ENCODE measurements at regions not wholly inside any gene's neighbourhood (a gene's known extent, or its start where the extent isn't known, plus 50 kb on each side); places are given as distances from the start of the nearest gene placed in this dataset.

GRCh38 chr2:198595721-198596120 lies 791.3 kb downstream of the PLCL1 start:
- no peak for TF ChIP-seq CTCF (IDR thresholded peaks at IDR 0.05; ENCODE audit: control extremely low read depth, extremely low read depth, low read depth, missing control alignments)
- DNase-seq (ENCODE audit: extremely low spot score) = no peak
- POLR2A ChIA-PET = interaction anchor here (0.5 kb wide), 1 partner anchor 905 kb away, joined by 3 read pairs; no protein-coding TSS in a partner anchor
- CTCF ChIA-PET = interaction anchor here (0.9 kb wide), 1 partner anchor 14 kb away, joined by 3 read pairs; no protein-coding TSS in a partner anchor

GRCh38 chr2:198591586-198591985 lies 787.2 kb downstream of the PLCL1 start:
- ChIA-PET POLR2A (no interaction called here), CTCF (no interaction called here)
- TF ChIP-seq CTCF (IDR thresholded peaks at IDR 0.05; ENCODE audit: control extremely low read depth, extremely low read depth, low read depth, missing control alignments) = no peak
- no peak for DNase-seq (ENCODE audit: extremely low spot score)

- no peak for DNase-seq (ENCODE audit: extremely low spot score)
- no peak for TF ChIP-seq CTCF (IDR thresholded peaks at IDR 0.05; ENCODE audit: control extremely low read depth, extremely low read depth, low read depth, missing control alignments)
- POLR2A ChIA-PET = no interaction called here
- CTCF ChIA-PET = interaction anchor here (0.9 kb wide), 1 partner anchor 42 kb away, joined by 4 read pairs; no protein-coding TSS in a partner anchor
Measured at GRCh38 chr2:198587741-198588140, 783.3 kb downstream of the PLCL1 start.

GRCh38 chr2:198587240-198587639 lies 782.8 kb downstream of the PLCL1 start:
- TF ChIP-seq CTCF (IDR thresholded peaks at IDR 0.05; ENCODE audit: control extremely low read depth, extremely low read depth, low read depth, missing control alignments) = no peak
- ChIA-PET CTCF (interaction anchor here (0.8 to 1.1 kb wide), 3 partner anchors 12 to 41 kb away, joined by 3 to 4 read pairs (median 3); no protein-coding TSS in a partner anchor), POLR2A (no interaction called here)
- DNase-seq (ENCODE audit: extremely low spot score) = no peak

- DNase-seq (ENCODE audit: extremely low spot score) = no peak
- no peak for TF ChIP-seq CTCF (IDR thresholded peaks at IDR 0.05; ENCODE audit: control extremely low read depth, extremely low read depth, low read depth, missing control alignments)
- ChIA-PET POLR2A (no interaction called here), CTCF (interaction anchor here (1.6 kb wide), 1 partner anchor 14 kb away, joined by 4 read pairs; no protein-coding TSS in a partner anchor)
Measured at GRCh38 chr2:198571393-198571792, 767.0 kb downstream of the PLCL1 start.

- DNase-seq (ENCODE audit: extremely low spot score) = no peak
- no peak for TF ChIP-seq CTCF (IDR thresholded peaks at IDR 0.05; ENCODE audit: control extremely low read depth, extremely low read depth, low read depth, missing control alignments)
- CTCF ChIA-PET = interaction anchor here (1.3 kb wide), 1 partner anchor 13 kb away, joined by 4 read pairs; no protein-coding TSS in a partner anchor
- POLR2A ChIA-PET = no interaction called here
Measured at GRCh38 chr2:198558176-198558575, 753.8 kb downstream of the PLCL1 start.

All from GM10248 (cell line).